H9 (cell line): ENCODE measurements at regions not wholly inside any gene's neighbourhood (a gene's known extent, or its start where the extent isn't known, plus 50 kb on each side); places are given as distances from the start of the nearest gene placed in this dataset.

Experiments
- DNase-seq: peaks from one replicate; pipeline ENCODE4 v3.0.0-alpha.2; 2017
- H2AFZ ChIP-seq: one replicate; pipeline ENCODE4 v1.6.1; 2013; ENCODE audit warnings: mild to moderate bottlenecking, low read length, control low read depth, moderate library complexity
- H2AK5ac ChIP-seq: 2 replicates; pipeline ENCODE4 v1.6.1; 2013; ENCODE audit warnings: low read length, control low read depth, mixed read lengths; ENCODE audit not compliant: insufficient read length
- H2BK120ac ChIP-seq: one replicate; pipeline ENCODE4 v1.6.1; 2013; ENCODE audit warnings: low read depth, mild to moderate bottlenecking, low read length, control low read depth, inconsistent platforms; ENCODE audit not compliant: poor library complexity, severe bottlenecking
- H2BK12ac ChIP-seq: 2 replicates; pipeline ENCODE4 v1.6.1; 2013; ENCODE audit warnings: low read length, control low read depth, mixed read lengths, low read depth; ENCODE audit not compliant: insufficient read length
- H2BK15ac ChIP-seq: 2 replicates; pipeline ENCODE4 v1.6.1; 2013; ENCODE audit warnings: low read depth, low read length, control low read depth
- H2BK20ac ChIP-seq: one replicate; pipeline ENCODE4 v1.6.1; 2013; ENCODE audit warnings: low read depth, mild to moderate bottlenecking, low read length, control low read depth, inconsistent platforms; ENCODE audit not compliant: poor library complexity, severe bottlenecking
- H2BK5ac ChIP-seq: 2 replicates; pipeline ENCODE4 v1.6.1; 2013; ENCODE audit warnings: low read length, control low read depth, mixed read lengths; ENCODE audit not compliant: insufficient read length
- H3K14ac ChIP-seq: 2 replicates; pipeline ENCODE4 v1.6.1; 2013; ENCODE audit warnings: low read length, control low read depth; ENCODE audit not compliant: insufficient read depth
- H3K18ac ChIP-seq: 2 replicates; pipeline ENCODE4 v1.6.1; 2013; ENCODE audit warnings: low read depth, mild to moderate bottlenecking, mixed read lengths, low read length, control low read depth; ENCODE audit not compliant: insufficient read length
- H3K23ac ChIP-seq: 2 replicates; pipeline ENCODE4 v1.6.1; 2013; ENCODE audit warnings: low read length, control low read depth, mixed read lengths, low read depth; ENCODE audit not compliant: insufficient read length
- H3K23me2 ChIP-seq: 2 replicates; pipeline ENCODE4 v1.6.1; 2013; ENCODE audit warnings: low read depth, mild to moderate bottlenecking, mixed read lengths, low read length, control low read depth; ENCODE audit not compliant: insufficient read length, poor library complexity, severe bottlenecking
- H3K27ac ChIP-seq: 2 replicates; pipeline ENCODE4 v1.5.1; 2013; ENCODE audit warnings: low read length, control low read depth, mixed read lengths, low read depth; ENCODE audit not compliant: insufficient read length
- H3K27me3 ChIP-seq: 2 replicates; pipeline ENCODE4 v1.6.1; 2013; ENCODE audit warnings: low read length, control low read depth, inconsistent platforms; ENCODE audit not compliant: insufficient read depth
- H3K4ac ChIP-seq: 2 replicates; pipeline ENCODE4 v1.6.1; 2013; ENCODE audit warnings: low read depth, mild to moderate bottlenecking, control low read depth, inconsistent platforms, low read length, moderate library complexity
- H3K4me1 ChIP-seq: 2 replicates; pipeline ENCODE4 v1.6.1; 2013; ENCODE audit warnings: low read length, control low read depth, inconsistent platforms; ENCODE audit not compliant: insufficient read depth
- H3K4me2 ChIP-seq: 2 replicates; pipeline ENCODE4 v1.6.1; 2013; ENCODE audit warnings: low read length, control low read depth, mixed read lengths; ENCODE audit not compliant: insufficient read length, insufficient read depth
- H3K56ac ChIP-seq: 2 replicates; pipeline ENCODE4 v1.6.1; 2013; ENCODE audit warnings: low read depth, mild to moderate bottlenecking, mixed read lengths, low read length, control low read depth; ENCODE audit not compliant: insufficient read length
- H3K79me1 ChIP-seq: 2 replicates; pipeline ENCODE4 v1.6.1; 2013; ENCODE audit warnings: low read depth, mild to moderate bottlenecking, moderate library complexity, low read length, control low read depth, inconsistent platforms; ENCODE audit not compliant: insufficient read depth, poor library complexity, severe bottlenecking
- H3K79me2 ChIP-seq: 2 replicates; pipeline ENCODE4 v1.6.1; 2013; ENCODE audit warnings: low read length, control low read depth, inconsistent platforms; ENCODE audit not compliant: insufficient read depth
- H3K9ac ChIP-seq: 2 replicates; pipeline ENCODE4 v1.6.1; 2013; ENCODE audit warnings: low read length, control low read depth, mixed read lengths; ENCODE audit not compliant: insufficient read length; ENCODE audit errors: extremely low read depth
- H3K9me3 ChIP-seq: one replicate; pipeline ENCODE4 v1.6.1; 2013; ENCODE audit warnings: low read depth, low read length, inconsistent platforms; ENCODE audit not compliant: control insufficient read depth
- H3T11ph ChIP-seq: one replicate; pipeline ENCODE4 v1.6.1; 2013; ENCODE audit warnings: mild to moderate bottlenecking, low read length, control low read depth, inconsistent platforms
- H4K20me1 ChIP-seq: one replicate; pipeline ENCODE4 v1.6.1; 2013; ENCODE audit not compliant: control insufficient read depth, insufficient read length, insufficient read depth
- H4K5ac ChIP-seq: 2 replicates; pipeline ENCODE4 v1.6.1; 2013; ENCODE audit warnings: low read depth, mild to moderate bottlenecking, mixed read lengths, low read length, control low read depth; ENCODE audit not compliant: insufficient read length
- H4K8ac ChIP-seq: replicated peaks from 2 replicates; pipeline ENCODE4 v1.6.1; 2013; ENCODE audit warnings: low read length, control low read depth, mixed read lengths, low read depth; ENCODE audit not compliant: insufficient read length
- H4K91ac ChIP-seq: 2 replicates; pipeline ENCODE4 v1.6.1; 2013; ENCODE audit warnings: low read depth, mild to moderate bottlenecking, moderate library complexity, mixed read lengths, low read length, control low read depth; ENCODE audit not compliant: insufficient read length
- H3K27ac Mint-ChIP-seq, 3 experiments: 2 replicates in 2 of 3; 3 replicates in 1 of 3; pipeline ENCODE4 v1.8.0; 2020 to 2021; ENCODE audit warnings: mixed read lengths in 3 of 3, mild to moderate bottlenecking in 1 of 3, moderate library complexity in 1 of 3
- H3K27me3 Mint-ChIP-seq: 2 replicates; pipeline ENCODE4 v1.8.0; 2021; ENCODE audit warnings: low read depth, mild to moderate bottlenecking, moderate library complexity, mixed read lengths
- H3K36me3 Mint-ChIP-seq, 3 experiments: 2 replicates in 2 of 3; 3 replicates in 1 of 3; pipeline ENCODE4 v1.8.0; 2020 to 2021; ENCODE audit warnings: low read depth in 3 of 3, mixed read lengths in 3 of 3; ENCODE audit not compliant: insufficient read depth in 1 of 3
- H3K4me1 Mint-ChIP-seq, 2 experiments: 2 replicates each; pipeline ENCODE4 v1.8.0; 2020; ENCODE audit warnings: mixed read lengths in 2 of 2
- H3K4me3 Mint-ChIP-seq, 2 experiments: 2 replicates in 1 of 2; 3 replicates in 1 of 2; pipeline ENCODE4 v1.8.0; 2020 to 2021; ENCODE audit warnings: mild to moderate bottlenecking in 2 of 2, mixed read lengths in 2 of 2, moderate library complexity in 1 of 2
- H3K9me3 Mint-ChIP-seq, 2 experiments: 2 replicates in 1 of 2; 3 replicates in 1 of 2; pipeline ENCODE4 v1.8.0; 2020; ENCODE audit warnings: mild to moderate bottlenecking in 2 of 2, mixed read lengths in 2 of 2, moderate library complexity in 1 of 2
- WGBS: extraction: QIAGEN DNeasy Blood & Tissue Kit; methylation state at CpG from one replicate; pipeline ENCODE4 v1.1.7; 2013; ENCODE audit warnings: missing lambda C conversion rate, low lambda C conversion rate, mixed read lengths; ENCODE audit not compliant: insufficient read length; ENCODE audit errors: extremely low coverage; 5-methylcytosine and 5-hydroxymethylcytosine counted together
- TF ChIP-seq, protein P1 (sequence below): fragments of 200-600 bp; sonication (generic); conservative IDR thresholded peaks from 3 replicates; pipeline ENCODE4 v1.8.0; 2021; ENCODE audit warnings: antibody characterized with exemption, mild to moderate bottlenecking

DNA sequence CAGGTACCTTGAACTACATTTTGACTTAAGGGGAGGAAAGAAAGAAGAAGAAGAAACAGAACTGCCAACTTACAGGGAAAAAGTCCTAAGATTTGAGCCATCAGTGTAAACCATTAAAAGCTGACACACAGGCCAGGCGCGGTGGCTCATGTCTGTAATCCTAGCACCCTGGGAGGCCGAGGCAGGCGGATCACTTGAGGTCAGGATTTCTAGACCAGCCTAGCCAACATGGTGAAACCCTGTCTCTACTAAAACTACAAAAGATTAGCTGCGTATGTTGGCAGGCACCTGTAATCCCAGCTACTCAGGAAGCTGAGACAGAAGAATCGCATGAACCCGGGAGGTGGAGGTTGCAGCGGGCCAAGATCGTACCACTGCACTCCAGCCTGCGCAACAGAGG is 389.7 kb upstream of the FAM241A start:
- H2BK15ac ChIP-seq, result no peak overlapping the region
- no peak overlapping the region for H3K23ac ChIP-seq
- H3K79me2 ChIP-seq, result no peaks in the 10 kb centered on the region
- H3K9me3 ChIP-seq, result no peaks in the 10 kb centered on the region
- H3K23me2 ChIP-seq, result no peaks in the 10 kb centered on the region
- Mint-ChIP-seq H3K4me1 (peaks cover 10% of the 10 kb centered on the region in 2 experiments), H3K27me3 (no peaks in the 10 kb centered on the region), H3K4me3 (no peak overlapping the region), H3K36me3 (no peaks in the 10 kb centered on the region), H3K9me3 (no peaks in the 10 kb centered on the region), H3K27ac (no peak overlapping the region)
- no peak overlapping the region for H3K56ac ChIP-seq
- no peak overlapping the region for H2BK12ac ChIP-seq
- no peak overlapping the region for H2AFZ ChIP-seq
- H2BK120ac ChIP-seq, result no peak overlapping the region
- H3T11ph ChIP-seq, result no peak overlapping the region
- no peak for DNase-seq
- H3K14ac ChIP-seq, result no peak overlapping the region
- H3K79me1 ChIP-seq, result no peaks in the 10 kb centered on the region
- H2BK5ac ChIP-seq, result no peak overlapping the region
- H3K9ac ChIP-seq, result no peak overlapping the region
- H3K4me1 ChIP-seq, result peaks cover 2% of the 10 kb centered on the region; the same call in 1 of the 2 replicates
- no peak overlapping the region for H2AK5ac ChIP-seq
- no peak overlapping the region for H4K5ac ChIP-seq
- no peaks in the 10 kb centered on the region for H4K20me1 ChIP-seq
- H3K27ac ChIP-seq, result no peak overlapping the region
- H4K8ac ChIP-seq, result no peak overlapping the region
- no peak overlapping the region for H2BK20ac ChIP-seq
- no peak overlapping the region for H3K18ac ChIP-seq
- H3K27me3 ChIP-seq, result no peaks in the 10 kb centered on the region
- WGBS, result no CpG with 5 or more reads among the region's 10 CpGs
- no peak overlapping the region for H3K4ac ChIP-seq
- TF ChIP-seq, protein P1, sequence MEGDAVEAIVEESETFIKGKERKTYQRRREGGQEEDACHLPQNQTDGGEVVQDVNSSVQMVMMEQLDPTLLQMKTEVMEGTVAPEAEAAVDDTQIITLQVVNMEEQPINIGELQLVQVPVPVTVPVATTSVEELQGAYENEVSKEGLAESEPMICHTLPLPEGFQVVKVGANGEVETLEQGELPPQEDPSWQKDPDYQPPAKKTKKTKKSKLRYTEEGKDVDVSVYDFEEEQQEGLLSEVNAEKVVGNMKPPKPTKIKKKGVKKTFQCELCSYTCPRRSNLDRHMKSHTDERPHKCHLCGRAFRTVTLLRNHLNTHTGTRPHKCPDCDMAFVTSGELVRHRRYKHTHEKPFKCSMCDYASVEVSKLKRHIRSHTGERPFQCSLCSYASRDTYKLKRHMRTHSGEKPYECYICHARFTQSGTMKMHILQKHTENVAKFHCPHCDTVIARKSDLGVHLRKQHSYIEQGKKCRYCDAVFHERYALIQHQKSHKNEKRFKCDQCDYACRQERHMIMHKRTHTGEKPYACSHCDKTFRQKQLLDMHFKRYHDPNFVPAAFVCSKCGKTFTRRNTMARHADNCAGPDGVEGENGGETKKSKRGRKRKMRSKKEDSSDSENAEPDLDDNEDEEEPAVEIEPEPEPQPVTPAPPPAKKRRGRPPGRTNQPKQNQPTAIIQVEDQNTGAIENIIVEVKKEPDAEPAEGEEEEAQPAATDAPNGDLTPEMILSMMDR, result no peak
- H4K91ac ChIP-seq, result no peak overlapping the region
- no peak overlapping the region for H3K4me2 ChIP-seq
